ENCODE measurements at regions not wholly inside any gene's neighbourhood (a gene's known extent, or its start where the extent isn't known, plus 50 kb on each side); places are given as distances from the start of the nearest gene placed in this dataset.

DNA sequence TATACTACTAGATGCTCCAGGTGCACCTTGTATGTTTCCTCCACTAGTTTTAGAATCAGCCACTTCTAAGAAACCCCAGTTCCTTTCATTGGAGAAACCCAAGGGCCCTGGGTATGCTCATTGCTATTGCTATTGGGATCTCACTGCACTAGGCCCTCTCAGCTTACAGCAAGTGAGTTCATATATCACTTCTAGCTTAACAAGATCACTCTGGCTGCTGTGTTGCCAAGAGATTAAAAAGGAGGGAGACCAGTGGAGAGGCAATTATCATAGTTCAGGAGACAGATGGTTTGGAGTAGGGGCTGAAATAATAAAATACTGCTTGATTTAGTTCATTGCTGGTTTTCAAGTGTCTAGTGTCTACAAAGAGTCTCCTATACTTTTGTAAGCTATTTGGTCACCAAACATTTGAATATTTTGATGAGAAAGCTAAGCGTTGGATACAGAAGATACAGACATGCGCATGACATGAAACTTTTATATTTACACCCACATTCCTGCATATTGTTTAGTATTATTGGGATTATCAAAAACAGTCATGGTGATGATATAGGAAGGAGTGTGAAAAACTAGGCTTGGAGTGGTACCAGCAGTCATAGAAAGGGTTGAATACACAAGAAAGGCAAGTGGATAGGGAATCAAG, 671.9 kb downstream of the ADGRL2 start (continued):
- TF ChIP-seq, protein P1, sequence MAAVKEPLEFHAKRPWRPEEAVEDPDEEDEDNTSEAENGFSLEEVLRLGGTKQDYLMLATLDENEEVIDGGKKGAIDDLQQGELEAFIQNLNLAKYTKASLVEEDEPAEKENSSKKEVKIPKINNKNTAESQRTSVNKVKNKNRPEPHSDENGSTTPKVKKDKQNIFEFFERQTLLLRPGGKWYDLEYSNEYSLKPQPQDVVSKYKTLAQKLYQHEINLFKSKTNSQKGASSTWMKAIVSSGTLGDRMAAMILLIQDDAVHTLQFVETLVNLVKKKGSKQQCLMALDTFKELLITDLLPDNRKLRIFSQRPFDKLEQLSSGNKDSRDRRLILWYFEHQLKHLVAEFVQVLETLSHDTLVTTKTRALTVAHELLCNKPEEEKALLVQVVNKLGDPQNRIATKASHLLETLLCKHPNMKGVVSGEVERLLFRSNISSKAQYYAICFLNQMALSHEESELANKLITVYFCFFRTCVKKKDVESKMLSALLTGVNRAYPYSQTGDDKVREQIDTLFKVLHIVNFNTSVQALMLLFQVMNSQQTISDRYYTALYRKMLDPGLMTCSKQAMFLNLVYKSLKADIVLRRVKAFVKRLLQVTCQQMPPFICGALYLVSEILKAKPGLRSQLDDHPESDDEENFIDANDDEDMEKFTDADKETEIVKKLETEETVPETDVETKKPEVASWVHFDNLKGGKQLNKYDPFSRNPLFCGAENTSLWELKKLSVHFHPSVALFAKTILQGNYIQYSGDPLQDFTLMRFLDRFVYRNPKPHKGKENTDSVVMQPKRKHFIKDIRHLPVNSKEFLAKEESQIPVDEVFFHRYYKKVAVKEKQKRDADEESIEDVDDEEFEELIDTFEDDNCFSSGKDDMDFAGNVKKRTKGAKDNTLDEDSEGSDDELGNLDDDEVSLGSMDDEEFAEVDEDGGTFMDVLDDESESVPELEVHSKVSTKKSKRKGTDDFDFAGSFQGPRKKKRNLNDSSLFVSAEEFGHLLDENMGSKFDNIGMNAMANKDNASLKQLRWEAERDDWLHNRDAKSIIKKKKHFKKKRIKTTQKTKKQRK (IDR thresholded peaks at IDR 0.05; ENCODE audit: low read depth, low read length), result no peak
- TF ChIP-seq EED (IDR thresholded peaks at IDR 0.05; ENCODE audit: low read depth) (no peak), CBX3 (IDR thresholded peaks at IDR 0.05; ENCODE audit: borderline replicate concordance, low read depth) (no peak), FOXK2 (IDR thresholded peaks at IDR 0.05) (no peak), SMC3 (IDR thresholded peaks at IDR 0.05; ENCODE audit: borderline replicate concordance, low read length) (no peak), RELA (IDR thresholded peaks at IDR 0.05; ENCODE audit: borderline replicate concordance, partially characterized antibody) (no peak)
- TF ChIP-seq, protein P2, sequence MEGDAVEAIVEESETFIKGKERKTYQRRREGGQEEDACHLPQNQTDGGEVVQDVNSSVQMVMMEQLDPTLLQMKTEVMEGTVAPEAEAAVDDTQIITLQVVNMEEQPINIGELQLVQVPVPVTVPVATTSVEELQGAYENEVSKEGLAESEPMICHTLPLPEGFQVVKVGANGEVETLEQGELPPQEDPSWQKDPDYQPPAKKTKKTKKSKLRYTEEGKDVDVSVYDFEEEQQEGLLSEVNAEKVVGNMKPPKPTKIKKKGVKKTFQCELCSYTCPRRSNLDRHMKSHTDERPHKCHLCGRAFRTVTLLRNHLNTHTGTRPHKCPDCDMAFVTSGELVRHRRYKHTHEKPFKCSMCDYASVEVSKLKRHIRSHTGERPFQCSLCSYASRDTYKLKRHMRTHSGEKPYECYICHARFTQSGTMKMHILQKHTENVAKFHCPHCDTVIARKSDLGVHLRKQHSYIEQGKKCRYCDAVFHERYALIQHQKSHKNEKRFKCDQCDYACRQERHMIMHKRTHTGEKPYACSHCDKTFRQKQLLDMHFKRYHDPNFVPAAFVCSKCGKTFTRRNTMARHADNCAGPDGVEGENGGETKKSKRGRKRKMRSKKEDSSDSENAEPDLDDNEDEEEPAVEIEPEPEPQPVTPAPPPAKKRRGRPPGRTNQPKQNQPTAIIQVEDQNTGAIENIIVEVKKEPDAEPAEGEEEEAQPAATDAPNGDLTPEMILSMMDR (IDR thresholded peaks at IDR 0.05 in 2 of 3, conservative IDR thresholded peaks at IDR 0.05 in 1 of 3; ENCODE audit: control insufficient read depth in 2 of 3, extremely low read depth in 1 of 3, insufficient read depth in 1 of 3, low read depth in 3 of 3, low read length in 3 of 3), result no peak

DNA sequence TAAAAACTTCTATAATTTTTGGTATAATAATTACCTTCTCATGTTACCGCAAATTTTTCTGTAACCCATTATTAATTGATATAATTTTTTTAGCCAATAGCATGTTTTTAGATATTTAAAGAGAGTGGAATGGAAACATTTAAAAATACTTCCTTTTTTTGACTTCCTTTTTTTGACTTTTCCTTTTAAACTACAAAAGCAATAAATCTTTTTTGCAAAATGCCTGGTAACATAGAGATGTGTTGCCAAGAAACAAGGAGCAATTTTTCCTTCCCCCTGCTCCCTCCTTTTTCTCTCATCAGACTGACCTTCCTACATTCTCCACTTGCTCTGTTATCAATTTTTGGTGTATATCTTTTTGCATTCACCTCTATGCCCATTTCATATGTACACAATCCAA, 666.2 kb downstream of the ADGRL2 start:
- H3K4me2 ChIP-seq (ENCODE audit: control insufficient read depth, insufficient read depth), result no peak overlapping the region
- intact Hi-C loops (cut with micrococcal nuclease; ENCODE audit: unreplicated experiment) (no loop called here), in situ Hi-C loops (cut with MboI) (no loop called here)
- no peak overlapping the region for H3K4me3 ChIP-seq
- H2AFZ ChIP-seq (ENCODE audit: control insufficient read depth, low read depth, low read length), result no peak overlapping the region
- no peaks in the 10 kb centered on the region for H3K4me1 ChIP-seq (ENCODE audit: control insufficient read depth, insufficient read depth, low read length)
- no peaks in the 10 kb centered on the region for H3K79me2 ChIP-seq (ENCODE audit: control insufficient read depth, insufficient read depth, low read length)
- FAIRE-seq, result no peak
- no peaks in the 10 kb centered on the region for H3K36me3 ChIP-seq (ENCODE audit: control insufficient read depth in 2 of 2, insufficient read depth in 2 of 2, low read length in 1 of 2)
- no peak for ATAC-seq
- TF ChIP-seq MEF2B (IDR thresholded peaks at IDR 0.05; ENCODE audit: partially characterized antibody, poor library complexity, severe bottlenecking), result no peak
- TF ChIP-seq CREB1 (IDR thresholded peaks at IDR 0.05; ENCODE audit: low read depth), result no peak
- TF ChIP-seq PAX5 (IDR thresholded peaks at IDR 0.05; ENCODE audit: borderline replicate concordance, low read depth, low read length), result no peak
- TF ChIP-seq, protein P3, sequence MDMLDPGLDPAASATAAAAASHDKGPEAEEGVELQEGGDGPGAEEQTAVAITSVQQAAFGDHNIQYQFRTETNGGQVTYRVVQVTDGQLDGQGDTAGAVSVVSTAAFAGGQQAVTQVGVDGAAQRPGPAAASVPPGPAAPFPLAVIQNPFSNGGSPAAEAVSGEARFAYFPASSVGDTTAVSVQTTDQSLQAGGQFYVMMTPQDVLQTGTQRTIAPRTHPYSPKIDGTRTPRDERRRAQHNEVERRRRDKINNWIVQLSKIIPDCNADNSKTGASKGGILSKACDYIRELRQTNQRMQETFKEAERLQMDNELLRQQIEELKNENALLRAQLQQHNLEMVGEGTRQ (IDR thresholded peaks at IDR 0.05; ENCODE audit: borderline replicate concordance, low read depth, low read length), result no peak
- no peak for TF ChIP-seq MEF2A (IDR thresholded peaks at IDR 0.05; ENCODE audit: insufficient read depth, low read depth, low read length)
- TF ChIP-seq WRNIP1 (IDR thresholded peaks at IDR 0.05; ENCODE audit: borderline replicate concordance, low read depth, low read length), result no peak
- no peak for TF ChIP-seq RUNX3 (IDR thresholded peaks at IDR 0.05; ENCODE audit: low read length)
- TF ChIP-seq, protein P4, sequence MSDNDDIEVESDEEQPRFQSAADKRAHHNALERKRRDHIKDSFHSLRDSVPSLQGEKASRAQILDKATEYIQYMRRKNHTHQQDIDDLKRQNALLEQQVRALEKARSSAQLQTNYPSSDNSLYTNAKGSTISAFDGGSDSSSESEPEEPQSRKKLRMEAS (IDR thresholded peaks at IDR 0.05; ENCODE audit: low read depth, low read length), result no peak
- SMC1A ChIA-PET (ENCODE audit: uncharacterized antibody, unreplicated experiment), result no interaction called here
- no peak overlapping the region for H3K27ac ChIP-seq (ENCODE audit: control insufficient read depth, insufficient read depth)
- no peaks in the 10 kb centered on the region for H4K20me1 ChIP-seq (ENCODE audit: control insufficient read depth, insufficient read depth)
- no peaks in the 10 kb centered on the region for H3K27me3 ChIP-seq (replicated peaks in 1 of 2; ENCODE audit: control insufficient read depth in 2 of 2, insufficient read depth in 2 of 2, low read length in 1 of 2)
- RAD21 ChIA-PET (ENCODE audit: unreplicated experiment), result no interaction called here
- DNase-seq (ENCODE audit: low read depth, low spot score), result no peak
- 56% methylated on average over 1 of the region's 1 CpG for WGBS (ENCODE audit: insufficient coverage, insufficient replicate concordance, low lambda C conversion rate, missing lambda C conversion rate)
- CTCF ChIA-PET, result no interaction called here
- POLR2A ChIA-PET, result no interaction called here
- BruUV-seq (replicated peaks), result no TSS peak
- no peak overlapping the region for H3K9ac ChIP-seq (ENCODE audit: control insufficient read depth, insufficient read depth, low read length)
- H3K9me3 ChIP-seq (replicated peaks; ENCODE audit: control insufficient read depth, insufficient read depth, low read length), result no peaks in the 10 kb centered on the region
